T1000 (cell line): ENCODE measurements at regions not wholly inside any gene's neighbourhood (a gene's known extent, or its start where the extent isn't known, plus 50 kb on each side); places are given as distances from the start of the nearest gene placed in this dataset.
"Not testable (repeated sequence)": the region's sequence is repeated elsewhere in the genome, so short reads cannot be mapped to it uniquely, and the experiment has no call there.

Experiments used
- DNase-seq: peaks from one replicate; lab custom pipeline; 2025; ENCODE audit warnings: mixed read lengths; lab: John Stamatoyannopoulos, UW

- no peak for DNase-seq
Measured at GRCh38 chr1:163472651-163473248, 151.0 kb downstream of the NUF2 start.

- no peak for DNase-seq
Measured at GRCh38 chr1:163477276-163477830, 155.6 kb downstream of the NUF2 start.

DNA sequence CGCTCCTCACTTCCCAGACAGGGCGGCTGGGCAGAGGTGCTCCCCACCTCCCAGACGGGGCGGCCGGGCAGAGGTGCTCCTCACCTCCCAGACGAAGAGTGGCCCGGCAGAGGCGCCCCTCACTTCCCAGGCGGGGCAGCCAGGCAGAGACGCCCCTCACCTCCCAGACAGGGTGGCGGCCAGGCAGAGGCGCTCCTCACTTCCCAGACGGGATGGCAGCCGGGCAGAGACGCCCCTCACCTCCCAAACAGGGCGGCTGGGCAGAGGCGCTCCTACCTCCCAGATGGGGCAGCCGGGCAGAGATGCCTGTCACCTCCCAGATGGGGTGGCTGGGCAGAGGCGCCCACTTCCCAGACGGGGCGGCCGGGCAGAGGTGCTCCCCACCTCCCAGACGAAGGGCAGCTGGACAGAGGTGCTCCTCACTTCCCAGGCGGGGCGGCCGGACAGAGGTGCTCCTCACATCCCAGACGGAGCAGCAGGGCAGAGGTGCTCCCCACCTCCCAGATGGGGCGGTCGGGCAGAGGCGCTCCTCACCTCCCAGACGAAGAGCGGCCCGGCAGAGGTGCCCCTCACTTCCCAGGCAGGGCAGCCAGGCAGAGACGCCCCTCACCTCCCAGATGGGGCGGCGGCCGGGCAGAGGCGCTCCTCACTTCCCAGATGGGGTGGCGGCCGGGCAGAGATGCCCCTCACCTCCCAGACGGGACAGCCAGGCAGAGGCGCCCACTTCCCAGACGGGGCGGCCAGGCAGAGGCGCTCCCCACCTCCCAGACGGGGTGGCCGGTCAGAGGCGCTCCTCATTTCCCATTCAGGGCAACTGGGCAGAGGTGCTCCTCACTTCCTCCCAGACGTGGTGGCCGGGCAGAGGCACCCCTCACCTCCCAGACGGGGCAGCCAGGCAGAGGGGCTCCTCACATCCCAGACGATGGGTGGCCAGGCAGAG, 176.9 kb downstream of the NUF2 start:
- not testable (repeated sequence) for DNase-seq

DNA sequence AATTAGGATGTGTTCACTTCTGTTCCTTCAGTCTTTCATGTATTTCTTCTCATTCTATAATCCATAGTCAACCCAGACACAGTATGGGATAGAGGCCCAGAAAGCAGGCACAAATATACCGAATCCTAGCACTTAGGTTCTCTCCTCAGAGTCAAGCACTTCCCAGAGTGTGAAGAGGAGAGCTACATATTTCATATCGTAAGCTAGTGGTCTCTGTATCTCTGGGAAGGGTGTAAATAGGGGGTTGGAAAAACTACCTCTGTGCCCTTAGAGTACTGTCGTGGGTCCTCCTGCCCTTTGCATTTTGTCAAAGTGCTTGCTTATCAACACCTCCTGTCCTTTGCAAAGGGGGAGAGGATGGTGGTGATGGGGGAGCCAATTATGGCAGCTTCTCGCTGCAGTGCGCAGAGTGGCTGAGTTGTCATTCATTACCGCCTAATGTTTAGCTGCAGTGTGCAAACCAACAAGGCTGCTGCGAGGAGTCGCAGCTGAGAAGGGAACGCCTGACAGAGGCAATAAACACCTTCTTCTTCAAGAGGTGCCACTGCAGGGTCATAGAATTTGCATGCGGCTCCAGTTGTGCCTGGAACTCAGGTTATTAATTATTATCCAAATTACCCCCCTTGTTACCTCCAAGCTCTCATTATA, 182.7 kb downstream of the NUF2 start:
- no peak for DNase-seq

- peak; percentile 9 for DNase-seq
Measured at GRCh38 chr1:163509114-163509513, 187.4 kb downstream of the NUF2 start.

DNA sequence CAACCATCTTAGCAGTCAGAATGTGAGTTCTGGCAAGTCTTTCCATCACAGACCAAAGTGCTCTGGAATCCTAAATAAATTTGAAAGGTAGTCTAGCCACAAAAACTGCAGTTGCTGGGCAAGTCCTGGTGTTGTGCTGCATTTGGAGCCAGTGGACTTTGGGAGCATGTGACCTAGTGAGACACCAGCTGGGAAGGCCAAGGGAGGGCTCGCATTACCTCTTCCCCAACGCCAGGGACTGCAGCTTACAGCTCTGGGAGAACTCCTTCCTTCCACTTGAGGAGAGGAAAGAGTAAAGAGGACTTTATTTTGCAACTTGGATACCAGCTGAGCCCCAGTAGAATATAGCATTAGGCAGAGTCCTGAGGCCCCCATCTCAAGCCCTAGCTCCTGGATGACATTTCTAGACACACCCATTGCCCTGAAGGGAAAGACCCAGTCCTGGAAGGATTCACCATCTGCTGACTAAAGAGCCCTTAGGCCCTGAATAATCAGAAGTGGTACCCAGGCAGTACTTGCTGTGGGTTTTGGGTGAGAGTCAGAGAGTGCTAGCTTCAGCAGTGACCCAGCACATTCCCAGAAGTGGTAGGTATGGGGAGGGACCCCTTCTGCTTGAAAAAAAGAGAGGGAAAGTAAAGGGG, 190.7 kb downstream of the NUF2 start:
- no peak for DNase-seq

DNA sequence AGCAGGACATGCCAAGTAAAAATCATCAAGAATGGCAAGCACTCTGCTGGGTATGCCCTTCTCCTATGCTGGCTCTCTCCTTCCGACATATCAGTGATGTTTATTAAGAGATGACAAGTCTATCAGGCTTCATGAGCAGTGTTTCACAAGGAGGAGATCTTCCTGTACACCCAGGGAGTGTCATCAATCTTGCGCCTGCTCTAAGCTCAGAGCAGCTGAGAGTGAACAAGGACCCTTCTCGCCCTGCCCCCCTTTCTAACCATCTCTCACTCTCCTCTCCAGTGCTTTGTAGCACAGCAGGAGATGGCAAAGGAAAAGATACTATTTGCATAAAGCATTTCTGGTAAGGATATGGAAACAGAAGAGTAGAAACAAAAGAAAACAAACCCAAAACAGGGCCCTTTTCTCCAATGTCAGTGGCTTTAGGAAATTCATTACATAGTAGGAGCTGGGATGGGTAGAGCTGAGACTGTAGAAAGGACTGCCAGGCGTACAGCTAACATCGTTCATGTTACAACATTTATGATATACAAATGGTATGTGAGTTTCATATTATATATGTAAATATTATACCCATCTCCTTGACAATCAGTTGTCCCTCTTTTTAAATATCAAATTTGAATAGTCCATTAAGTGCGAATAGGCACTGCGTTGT, 201.7 kb downstream of the NUF2 start:
- no peak for DNase-seq

DNA sequence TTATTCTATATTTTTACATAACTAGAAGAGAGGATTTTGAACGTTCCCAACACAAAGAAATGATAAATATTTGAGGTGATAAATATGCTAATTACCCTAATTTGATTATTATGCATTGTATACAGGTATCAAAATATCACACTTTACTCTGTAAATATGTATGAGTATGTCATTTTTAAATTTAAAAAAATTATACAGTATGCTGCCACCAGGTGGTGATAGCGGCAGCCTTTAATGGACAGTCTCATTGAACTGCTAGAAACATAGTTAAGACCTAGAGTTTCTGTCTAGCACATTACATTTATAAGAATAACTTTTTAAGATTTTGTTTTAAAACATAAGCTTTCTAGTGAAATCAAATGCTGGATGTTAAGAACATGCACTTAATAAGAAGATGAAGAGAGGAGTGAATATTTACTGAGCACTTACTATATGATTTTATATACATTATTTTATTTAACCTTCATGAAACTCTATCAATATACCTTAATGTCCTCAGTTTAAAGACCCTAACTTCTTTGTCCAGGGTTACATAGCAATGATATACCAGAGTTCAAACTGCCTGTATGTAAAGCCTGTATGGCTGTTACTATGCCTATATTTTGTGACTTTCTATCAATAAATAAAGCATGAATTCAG, 207.1 kb downstream of the NUF2 start:
- no peak for DNase-seq

GRCh38 chr1:163531345-163531744, 209.6 kb downstream of the NUF2 start:
- DNase-seq = no peak

GRCh38 chr1:163535401-163535800, 213.6 kb downstream of the NUF2 start:
- no peak for DNase-seq

GRCh38 chr1:163535807-163536206, 214.1 kb downstream of the NUF2 start:
- no peak for DNase-seq

- no peak for DNase-seq
Measured at GRCh38 chr1:163537809-163538208, 216.1 kb downstream of the NUF2 start.

DNA sequence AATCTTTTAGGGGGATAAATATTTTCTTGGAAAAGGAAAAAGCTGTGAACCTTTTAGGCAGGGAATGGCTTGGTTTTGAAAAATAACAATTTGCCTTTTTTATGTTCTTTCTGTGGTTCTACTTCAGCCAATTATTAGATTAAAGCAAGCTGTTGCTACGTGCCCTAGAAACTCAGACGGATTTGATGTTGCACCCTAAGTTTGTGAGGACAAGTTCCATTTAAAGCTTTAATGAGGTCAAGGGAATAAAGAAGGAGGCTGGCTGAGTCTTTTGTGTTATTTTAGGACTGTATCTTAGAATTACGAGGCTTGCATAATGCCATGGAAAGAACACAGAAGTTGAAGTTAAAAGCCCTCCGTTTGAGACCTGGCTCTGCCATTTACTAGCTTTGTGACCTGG, 216.9 kb downstream of the NUF2 start:
- DNase-seq = no peak

- no peak for DNase-seq
Measured at GRCh38 chr1:163540727-163541126, 219.0 kb downstream of the NUF2 start.

DNA sequence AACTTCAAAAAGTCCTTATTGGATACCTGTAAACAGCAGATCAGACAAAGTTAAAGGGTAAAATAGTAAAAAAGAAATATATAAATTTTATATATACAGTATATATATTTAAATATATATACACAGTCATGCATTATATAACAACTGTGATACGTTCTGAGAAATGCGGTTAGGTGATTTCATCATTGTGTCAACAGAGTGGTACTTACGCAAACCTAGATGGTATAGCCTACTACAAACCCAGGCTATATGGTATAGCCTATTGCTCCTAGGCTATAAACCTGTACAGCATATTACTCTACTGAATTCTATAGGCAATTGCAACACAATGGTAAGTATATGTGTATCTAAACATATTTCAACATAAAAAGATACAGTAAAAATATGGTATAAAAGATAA, 222.7 kb downstream of the NUF2 start:
- no peak for DNase-seq

GRCh38 chr1:163558162-163558561, 236.4 kb downstream of the NUF2 start:
- DNase-seq = no peak

GRCh38 chr1:163561580-163562295, 240.0 kb downstream of the NUF2 start:
- no peak for DNase-seq

- DNase-seq = no peak
Measured at GRCh38 chr1:163562355-163562754, 240.6 kb downstream of the NUF2 start.

DNA sequence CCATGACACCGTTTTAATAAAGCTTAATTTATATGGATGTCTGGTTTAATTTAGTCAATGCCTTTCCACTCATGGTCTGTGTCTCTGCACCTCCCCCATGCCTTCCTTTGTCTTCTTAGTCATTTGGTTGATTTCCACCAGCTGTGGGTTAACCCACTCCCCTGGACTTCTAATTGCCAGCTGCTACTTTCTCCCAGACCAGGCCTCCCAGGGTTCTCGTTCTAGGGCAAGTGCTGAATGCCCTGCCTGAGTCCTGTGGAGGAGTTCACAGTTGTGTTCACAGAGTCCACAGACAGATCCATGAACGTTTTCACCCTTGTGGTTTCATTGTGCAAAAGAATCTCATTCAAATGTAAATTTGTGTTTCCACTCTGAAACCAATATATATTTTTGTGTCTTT, 243.4 kb downstream of the NUF2 start:
- DNase-seq = no peak

GRCh38 chr1:163570071-163570470, 248.3 kb downstream of the NUF2 start:
- DNase-seq = no peak
